ENCODE measurements at regions not wholly inside any gene's neighbourhood (a gene's known extent, or its start where the extent isn't known, plus 50 kb on each side); places are given as distances from the start of the nearest gene placed in this dataset.

GRCh38 chr3:151567477-151567876 is 106.6 kb upstream of the IGSF10 start:
- no peak overlapping the region for H3K27ac ChIP-seq
- no peak for TF ChIP-seq CTCF (conservative IDR thresholded peaks at IDR 0.05; ENCODE audit: low read depth, low read length)
- no peaks in the 10 kb centered on the region for H3K27me3 ChIP-seq (ENCODE audit: insufficient read depth, low read depth)
- H3K4me1 ChIP-seq (ENCODE audit: low read depth, poor library complexity, severe bottlenecking), result no peaks in the 10 kb centered on the region
- H3K9ac ChIP-seq, result no peak overlapping the region
- H3K4me3 ChIP-seq (IDR thresholded peaks at IDR 0.05; ENCODE audit: insufficient read depth, low read depth, low read length), result no peak overlapping the region
- no peak overlapping the region for H3K4me2 ChIP-seq
- no peaks in the 10 kb centered on the region for H3K36me3 ChIP-seq (ENCODE audit: insufficient read depth)
- H2AFZ ChIP-seq (ENCODE audit: low read depth), result no peak overlapping the region
- H3K79me2 ChIP-seq (ENCODE audit: insufficient read depth, low read depth), result no peaks in the 10 kb centered on the region
- H4K20me1 ChIP-seq (ENCODE audit: insufficient read depth), result no peaks in the 10 kb centered on the region

- no peak for TF ChIP-seq CTCF (conservative IDR thresholded peaks at IDR 0.05; ENCODE audit: low read depth, low read length)
- Histone ChIP-seq H3K79me2 (ENCODE audit: insufficient read depth, low read depth) (no peaks in the 10 kb centered on the region), H3K4me2 (no peak overlapping the region), H3K4me3 (IDR thresholded peaks at IDR 0.05; ENCODE audit: insufficient read depth, low read depth, low read length) (no peak overlapping the region), H4K20me1 (ENCODE audit: insufficient read depth) (no peaks in the 10 kb centered on the region), H3K27ac (no peak overlapping the region), H3K36me3 (ENCODE audit: insufficient read depth) (no peaks in the 10 kb centered on the region), H3K9ac (no peak overlapping the region), H2AFZ (ENCODE audit: low read depth) (no peak overlapping the region), H3K27me3 (ENCODE audit: insufficient read depth, low read depth) (no peaks in the 10 kb centered on the region), H3K4me1 (ENCODE audit: low read depth, poor library complexity, severe bottlenecking) (no peaks in the 10 kb centered on the region)
Measured at GRCh38 chr3:151564261-151564660, 103.4 kb upstream of the IGSF10 start.

GRCh38 chr3:151563305-151563704 is 102.4 kb upstream of the IGSF10 start:
- H2AFZ ChIP-seq (ENCODE audit: low read depth), result no peak overlapping the region
- no peaks in the 10 kb centered on the region for H3K79me2 ChIP-seq (ENCODE audit: insufficient read depth, low read depth)
- no peak overlapping the region for H3K9ac ChIP-seq
- H3K27ac ChIP-seq, result no peak overlapping the region
- no peak overlapping the region for H3K4me2 ChIP-seq
- H4K20me1 ChIP-seq (ENCODE audit: insufficient read depth), result no peaks in the 10 kb centered on the region
- H3K36me3 ChIP-seq (ENCODE audit: insufficient read depth), result no peaks in the 10 kb centered on the region
- H3K27me3 ChIP-seq (ENCODE audit: insufficient read depth, low read depth), result no peaks in the 10 kb centered on the region
- H3K4me3 ChIP-seq (IDR thresholded peaks at IDR 0.05; ENCODE audit: insufficient read depth, low read depth, low read length), result no peak overlapping the region
- TF ChIP-seq CTCF (conservative IDR thresholded peaks at IDR 0.05; ENCODE audit: low read depth, low read length), result no peak
- no peaks in the 10 kb centered on the region for H3K4me1 ChIP-seq (ENCODE audit: low read depth, poor library complexity, severe bottlenecking)

GRCh38 chr3:151562891-151563290 is 102.0 kb upstream of the IGSF10 start:
- no peak for TF ChIP-seq CTCF (conservative IDR thresholded peaks at IDR 0.05; ENCODE audit: low read depth, low read length)
- H3K79me2 ChIP-seq (ENCODE audit: insufficient read depth, low read depth), result no peaks in the 10 kb centered on the region
- no peaks in the 10 kb centered on the region for H3K36me3 ChIP-seq (ENCODE audit: insufficient read depth)
- no peak overlapping the region for H3K9ac ChIP-seq
- H3K4me3 ChIP-seq (IDR thresholded peaks at IDR 0.05; ENCODE audit: insufficient read depth, low read depth, low read length), result no peak overlapping the region
- H3K27me3 ChIP-seq (ENCODE audit: insufficient read depth, low read depth), result no peaks in the 10 kb centered on the region
- no peaks in the 10 kb centered on the region for H3K4me1 ChIP-seq (ENCODE audit: low read depth, poor library complexity, severe bottlenecking)
- no peaks in the 10 kb centered on the region for H4K20me1 ChIP-seq (ENCODE audit: insufficient read depth)
- no peak overlapping the region for H3K4me2 ChIP-seq
- no peak overlapping the region for H3K27ac ChIP-seq
- H2AFZ ChIP-seq (ENCODE audit: low read depth), result no peak overlapping the region

GRCh38 chr3:151561878-151562277 is 101.0 kb upstream of the IGSF10 start:
- Histone ChIP-seq H3K27me3 (ENCODE audit: insufficient read depth, low read depth) (no peaks in the 10 kb centered on the region), H3K9ac (no peak overlapping the region), H3K79me2 (ENCODE audit: insufficient read depth, low read depth) (no peaks in the 10 kb centered on the region), H3K4me3 (IDR thresholded peaks at IDR 0.05; ENCODE audit: insufficient read depth, low read depth, low read length) (no peak overlapping the region), H3K4me2 (no peak overlapping the region), H3K36me3 (ENCODE audit: insufficient read depth) (no peaks in the 10 kb centered on the region), H3K27ac (no peak overlapping the region), H3K4me1 (ENCODE audit: low read depth, poor library complexity, severe bottlenecking) (no peaks in the 10 kb centered on the region), H4K20me1 (ENCODE audit: insufficient read depth) (no peaks in the 10 kb centered on the region), H2AFZ (ENCODE audit: low read depth) (no peak overlapping the region)
- TF ChIP-seq CTCF (conservative IDR thresholded peaks at IDR 0.05; ENCODE audit: low read depth, low read length), result no peak

All from KMS-11 (cell line).